ENCODE measurements at regions not wholly inside any gene's neighbourhood (a gene's known extent, or its start where the extent isn't known, plus 50 kb on each side); places are given as distances from the start of the nearest gene placed in this dataset.

- H3K4me3 Mint-ChIP-seq (ENCODE audit: unreplicated experiment): no peak overlapping the region
- Histone ChIP-seq H3K4me1 (ENCODE audit: insufficient read depth, low read length) (no peaks in the 10 kb centered on the region), H2AFZ (ENCODE audit: low read depth, low read length) (no peak overlapping the region), H3K36me3 (ENCODE audit: insufficient read depth, low read length) (no peaks in the 10 kb centered on the region), H3K27ac (ENCODE audit: low read depth, low read length) (no peak overlapping the region), H4K20me1 (ENCODE audit: insufficient read depth, low read length) (no peaks in the 10 kb centered on the region), H3K27me3 (ENCODE audit: insufficient read depth, low read length) (no peaks in the 10 kb centered on the region), H3K9ac (ENCODE audit: low read length) (no peak overlapping the region), H3K9me3 (ENCODE audit: insufficient read depth, low read depth, low read length) (no peaks in the 10 kb centered on the region), H3K4me2 (ENCODE audit: low read length) (no peak overlapping the region), H3K4me3 (ENCODE audit: insufficient read depth, low read depth, low read length) (no peak overlapping the region), H3K79me2 (ENCODE audit: insufficient read depth, low read length) (no peaks in the 10 kb centered on the region)
- TF ChIP-seq CTCF (IDR thresholded peaks at IDR 0.05; ENCODE audit: insufficient read depth, low read depth, low read length): no peak
- no peak for TF ChIP-seq EZH2 (IDR thresholded peaks at IDR 0.05; ENCODE audit: insufficient read depth, low read length)
- H3K27ac Mint-ChIP-seq (ENCODE audit: unreplicated experiment): no peak overlapping the region
- DNase-seq (ENCODE audit: low read depth): no peak
- FAIRE-seq: no peak
- no peaks in the 10 kb centered on the region for H3K9me3 Mint-ChIP-seq (ENCODE audit: unreplicated experiment)
- no peaks in the 10 kb centered on the region for H3K27me3 Mint-ChIP-seq (ENCODE audit: low read depth, unreplicated experiment)
- peaks cover 14% of the 10 kb centered on the region for H3K4me1 Mint-ChIP-seq (ENCODE audit: low read depth, unreplicated experiment)
- no peaks in the 10 kb centered on the region for H3K36me3 Mint-ChIP-seq (ENCODE audit: low read depth, unreplicated experiment)
Observed at GRCh38 chr14:49955024-49955423, 62.1 kb downstream of the ARF6 start.

- no peak for FAIRE-seq
- H3K36me3 ChIP-seq (ENCODE audit: insufficient read depth, low read length): no peaks in the 10 kb centered on the region
- no peaks in the 10 kb centered on the region for H4K20me1 ChIP-seq (ENCODE audit: insufficient read depth, low read length)
- Mint-ChIP-seq H3K4me1 (ENCODE audit: low read depth, unreplicated experiment) (peaks cover 22% of the 10 kb centered on the region), H3K9me3 (ENCODE audit: unreplicated experiment) (no peaks in the 10 kb centered on the region), H3K4me3 (ENCODE audit: unreplicated experiment) (no peak overlapping the region), H3K27ac (ENCODE audit: unreplicated experiment) (no peak overlapping the region), H3K36me3 (ENCODE audit: low read depth, unreplicated experiment) (no peaks in the 10 kb centered on the region), H3K27me3 (ENCODE audit: low read depth, unreplicated experiment) (no peaks in the 10 kb centered on the region)
- H3K79me2 ChIP-seq (ENCODE audit: insufficient read depth, low read length): no peaks in the 10 kb centered on the region
- no peaks in the 10 kb centered on the region for H3K27me3 ChIP-seq (ENCODE audit: insufficient read depth, low read length)
- TF ChIP-seq EZH2 (IDR thresholded peaks at IDR 0.05; ENCODE audit: insufficient read depth, low read length) (no peak), CTCF (IDR thresholded peaks at IDR 0.05; ENCODE audit: insufficient read depth, low read depth, low read length) (no peak)
- H3K4me2 ChIP-seq (ENCODE audit: low read length): no peak overlapping the region
- H3K4me3 ChIP-seq (ENCODE audit: insufficient read depth, low read depth, low read length): no peak overlapping the region
- H3K9me3 ChIP-seq (ENCODE audit: insufficient read depth, low read depth, low read length): no peaks in the 10 kb centered on the region
- DNase-seq (ENCODE audit: low read depth): no peak
- peaks cover 7% of the 10 kb centered on the region for H3K4me1 ChIP-seq (ENCODE audit: insufficient read depth, low read length)
- no peak overlapping the region for H3K27ac ChIP-seq (ENCODE audit: low read depth, low read length)
- H2AFZ ChIP-seq (ENCODE audit: low read depth, low read length): no peak overlapping the region
- H3K9ac ChIP-seq (ENCODE audit: low read length): no peak overlapping the region
Observed at GRCh38 chr14:49957089-49957852, 64.4 kb downstream of the ARF6 start.

GRCh38 chr14:49959822-49960408 is 67.0 kb downstream of the ARF6 start:
- H4K20me1 ChIP-seq (ENCODE audit: insufficient read depth, low read length): no peaks in the 10 kb centered on the region
- no peaks in the 10 kb centered on the region for H3K27me3 ChIP-seq (ENCODE audit: insufficient read depth, low read length)
- DNase-seq (ENCODE audit: low read depth) (no peak), FAIRE-seq (no peak)
- H3K27ac Mint-ChIP-seq (ENCODE audit: unreplicated experiment): no peak overlapping the region
- H3K27me3 Mint-ChIP-seq (ENCODE audit: low read depth, unreplicated experiment): no peaks in the 10 kb centered on the region
- H3K4me1 Mint-ChIP-seq (ENCODE audit: low read depth, unreplicated experiment): peaks cover 19% of the 10 kb centered on the region
- TF ChIP-seq EZH2 (IDR thresholded peaks at IDR 0.05; ENCODE audit: insufficient read depth, low read length) (no peak), CTCF (IDR thresholded peaks at IDR 0.05; ENCODE audit: insufficient read depth, low read depth, low read length) (no peak)
- no peaks in the 10 kb centered on the region for H3K36me3 Mint-ChIP-seq (ENCODE audit: low read depth, unreplicated experiment)
- no peak overlapping the region for H2AFZ ChIP-seq (ENCODE audit: low read depth, low read length)
- no peak overlapping the region for H3K4me3 ChIP-seq (ENCODE audit: insufficient read depth, low read depth, low read length)
- no peaks in the 10 kb centered on the region for H3K79me2 ChIP-seq (ENCODE audit: insufficient read depth, low read length)
- no peak overlapping the region for H3K27ac ChIP-seq (ENCODE audit: low read depth, low read length)
- no peak overlapping the region for H3K4me3 Mint-ChIP-seq (ENCODE audit: unreplicated experiment)
- no peak overlapping the region for H3K4me2 ChIP-seq (ENCODE audit: low read length)
- no peaks in the 10 kb centered on the region for H3K36me3 ChIP-seq (ENCODE audit: insufficient read depth, low read length)
- no peaks in the 10 kb centered on the region for H3K9me3 Mint-ChIP-seq (ENCODE audit: unreplicated experiment)
- no peaks in the 10 kb centered on the region for H3K9me3 ChIP-seq (ENCODE audit: insufficient read depth, low read depth, low read length)
- no peak overlapping the region for H3K9ac ChIP-seq (ENCODE audit: low read length)
- H3K4me1 ChIP-seq (ENCODE audit: insufficient read depth, low read length): peaks cover 7% of the 10 kb centered on the region

All from astrocyte (in vitro differentiated cells and primary cell).